ENCODE measurements at regions not wholly inside any gene's neighbourhood (a gene's known extent, or its start where the extent isn't known, plus 50 kb on each side); places are given as distances from the start of the nearest gene placed in this dataset.

- no peak for DNase-seq (ENCODE audit: low read depth in 1 of 2, low spot score in 1 of 2)
- Histone ChIP-seq H3K27ac (replicated peaks) (no peak overlapping the region), H3K4me3 (replicated peaks; ENCODE audit: insufficient read depth, low read length) (no peak overlapping the region), H3K27me3 (ENCODE audit: insufficient read depth, poor library complexity, severe bottlenecking) (no peaks in the 10 kb centered on the region)
- no peak for TF ChIP-seq GABPA (IDR thresholded peaks at IDR 0.05; ENCODE audit: low read depth)
- TF ChIP-seq SPI1 (IDR thresholded peaks at IDR 0.05; ENCODE audit: borderline replicate concordance, low read depth), result no peak
- no peak for TF ChIP-seq POLR2AphosphoS5 (IDR thresholded peaks at IDR 0.05; ENCODE audit: low read depth)
- TF ChIP-seq, protein P1, sequence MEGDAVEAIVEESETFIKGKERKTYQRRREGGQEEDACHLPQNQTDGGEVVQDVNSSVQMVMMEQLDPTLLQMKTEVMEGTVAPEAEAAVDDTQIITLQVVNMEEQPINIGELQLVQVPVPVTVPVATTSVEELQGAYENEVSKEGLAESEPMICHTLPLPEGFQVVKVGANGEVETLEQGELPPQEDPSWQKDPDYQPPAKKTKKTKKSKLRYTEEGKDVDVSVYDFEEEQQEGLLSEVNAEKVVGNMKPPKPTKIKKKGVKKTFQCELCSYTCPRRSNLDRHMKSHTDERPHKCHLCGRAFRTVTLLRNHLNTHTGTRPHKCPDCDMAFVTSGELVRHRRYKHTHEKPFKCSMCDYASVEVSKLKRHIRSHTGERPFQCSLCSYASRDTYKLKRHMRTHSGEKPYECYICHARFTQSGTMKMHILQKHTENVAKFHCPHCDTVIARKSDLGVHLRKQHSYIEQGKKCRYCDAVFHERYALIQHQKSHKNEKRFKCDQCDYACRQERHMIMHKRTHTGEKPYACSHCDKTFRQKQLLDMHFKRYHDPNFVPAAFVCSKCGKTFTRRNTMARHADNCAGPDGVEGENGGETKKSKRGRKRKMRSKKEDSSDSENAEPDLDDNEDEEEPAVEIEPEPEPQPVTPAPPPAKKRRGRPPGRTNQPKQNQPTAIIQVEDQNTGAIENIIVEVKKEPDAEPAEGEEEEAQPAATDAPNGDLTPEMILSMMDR (IDR thresholded peaks at IDR 0.05; ENCODE audit: insufficient read depth, low read length), result no peak
- TF ChIP-seq REST (IDR thresholded peaks at IDR 0.05; ENCODE audit: insufficient replicate concordance, low read depth), result no peak
These were observed 242.7 kb downstream of the BCL11B start for GRCh38 chr14:99029145-99029915.

DNA sequence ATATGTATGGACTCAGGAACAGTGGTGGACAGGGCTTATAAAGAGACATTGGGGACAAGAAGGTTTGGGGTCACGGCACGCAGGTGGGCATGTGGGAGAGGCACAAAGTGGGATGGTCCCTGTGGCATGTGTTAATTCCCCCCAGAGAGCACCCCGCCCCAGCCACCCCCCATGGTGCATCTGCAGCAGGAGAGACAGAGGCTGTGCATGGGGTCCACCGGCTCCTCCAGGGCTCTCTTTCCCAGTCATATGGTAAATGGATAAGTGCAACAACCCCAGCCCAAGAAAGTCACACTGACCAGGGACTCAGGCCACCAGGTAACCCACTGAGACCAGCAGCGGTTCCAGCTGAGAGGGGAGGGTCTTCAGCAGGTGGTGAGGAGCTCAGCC is 242.1 kb downstream of the BCL11B start:
- TF ChIP-seq GABPA (IDR thresholded peaks at IDR 0.05; ENCODE audit: low read depth) (no peak), REST (IDR thresholded peaks at IDR 0.05; ENCODE audit: insufficient replicate concordance, low read depth) (no peak), SPI1 (IDR thresholded peaks at IDR 0.05; ENCODE audit: borderline replicate concordance, low read depth) (no peak), POLR2AphosphoS5 (IDR thresholded peaks at IDR 0.05; ENCODE audit: low read depth) (no peak)
- TF ChIP-seq, protein P1 (IDR thresholded peaks at IDR 0.05; ENCODE audit: insufficient read depth, low read length), result no peak
- H3K27me3 ChIP-seq (ENCODE audit: insufficient read depth, poor library complexity, severe bottlenecking), result no peaks in the 10 kb centered on the region

GRCh38 chr14:99030454-99030853 is 241.5 kb downstream of the BCL11B start:
- no peak for DNase-seq (ENCODE audit: low read depth in 1 of 2, low spot score in 1 of 2)
- TF ChIP-seq POLR2AphosphoS5 (IDR thresholded peaks at IDR 0.05; ENCODE audit: low read depth) (no peak), SPI1 (IDR thresholded peaks at IDR 0.05; ENCODE audit: borderline replicate concordance, low read depth) (no peak), GABPA (IDR thresholded peaks at IDR 0.05; ENCODE audit: low read depth) (no peak), REST (IDR thresholded peaks at IDR 0.05; ENCODE audit: insufficient replicate concordance, low read depth) (no peak)
- TF ChIP-seq, protein P1 (IDR thresholded peaks at IDR 0.05; ENCODE audit: insufficient read depth, low read length), result no peak
- no peaks in the 10 kb centered on the region for H3K27me3 ChIP-seq (ENCODE audit: insufficient read depth, poor library complexity, severe bottlenecking)
- no peak overlapping the region for H3K27ac ChIP-seq (replicated peaks)
- H3K4me3 ChIP-seq (replicated peaks; ENCODE audit: insufficient read depth, low read length), result no peak overlapping the region

More for the DNA sequence above, 242.1 kb downstream of the BCL11B start:
- Histone ChIP-seq H3K27ac (replicated peaks) (no peak overlapping the region), H3K4me3 (replicated peaks; ENCODE audit: insufficient read depth, low read length) (no peak overlapping the region)
- DNase-seq (ENCODE audit: low read depth in 1 of 2, low spot score in 1 of 2), result no peak
